Brain microvascular endothelial cell (primary cell): ENCODE measurements at regions not wholly inside any gene's neighbourhood (a gene's known extent, or its start where the extent isn't known, plus 50 kb on each side); places are given as distances from the start of the nearest gene placed in this dataset.
"Not testable (repeated sequence)": the region's sequence is repeated elsewhere in the genome, so short reads cannot be mapped to it uniquely, and the experiment has no call there.

Source experiments
- DNase-seq: peaks from one replicate; pipeline ENCODE4 v3.0.0-alpha.2; 2020
- H3K27ac ChIP-seq: fragments of 250-450 bp; sonication (Bioruptor Pico); 2 replicates; pipeline ENCODE4 v1.5.1; 2020; ENCODE audit warnings: mild to moderate bottlenecking, moderate library complexity
- H3K27me3 ChIP-seq: fragments of 250-450 bp; sonication (Bioruptor Pico); replicated peaks from 2 replicates; pipeline ENCODE4 v1.5.1; 2020; ENCODE audit warnings: mild to moderate bottlenecking
- H3K36me3 ChIP-seq: fragments of 250-450 bp; sonication (Bioruptor Pico); replicated peaks from 2 replicates; pipeline ENCODE4 v1.5.1; 2020; ENCODE audit warnings: mild to moderate bottlenecking
- H3K4me3 ChIP-seq: 2 replicates; pipeline ENCODE4 v1.5.1; 2011; ENCODE audit warnings: low read depth, mild to moderate bottlenecking, control low read depth, low read length, moderate library complexity
- CTCF ChIP-seq: IDR thresholded peaks from 2 replicates; pipeline ENCODE4 v1.5.1; 2011; ENCODE audit warnings: low read depth, mild to moderate bottlenecking, moderate library complexity, low read length, control low read depth, inconsistent platforms; ENCODE audit errors: missing control alignments
- in situ Hi-C: cut with HindIII; loops from 2 replicates; pipeline ENCODE4 v1.10.0; 2017; ENCODE audit warnings: low sequenced_read_pairs, low pct_ligation_motif_present

- H3K27me3 ChIP-seq, result no peaks in the 10 kb centered on the region
- no peak for TF ChIP-seq CTCF
- no peak for DNase-seq
- no peak overlapping the region for H3K27ac ChIP-seq
- H3K4me3 ChIP-seq, result no peak overlapping the region
- in situ Hi-C loops, result no loop called here
- H3K36me3 ChIP-seq, result no peaks in the 10 kb centered on the region
Observed at GRCh38 chr9:32177396-32177795, 207.0 kb upstream of the ACO1 start.

GRCh38 chr9:32180597-32180996 is 203.8 kb upstream of the ACO1 start:
- no peak overlapping the region for H3K27ac ChIP-seq
- no peaks in the 10 kb centered on the region for H3K27me3 ChIP-seq
- in situ Hi-C loops, result no loop called here
- H3K4me3 ChIP-seq, result no peak overlapping the region
- no peaks in the 10 kb centered on the region for H3K36me3 ChIP-seq
- no peak for DNase-seq
- TF ChIP-seq CTCF, result no peak

- no peak for DNase-seq
- no peak for TF ChIP-seq CTCF
- Histone ChIP-seq H3K36me3 (no peaks in the 10 kb centered on the region), H3K27me3 (no peaks in the 10 kb centered on the region), H3K27ac (no peak overlapping the region), H3K4me3 (no peak overlapping the region)
- in situ Hi-C loops, result no loop called here
Observed at GRCh38 chr9:32200241-32200640, 184.2 kb upstream of the ACO1 start.

- in situ Hi-C loops, result no loop called here
- H3K4me3 ChIP-seq, result no peak overlapping the region
- no peak for TF ChIP-seq CTCF
- H3K36me3 ChIP-seq, result no peaks in the 10 kb centered on the region
- H3K27ac ChIP-seq, result no peak overlapping the region
- DNase-seq, result no peak
- H3K27me3 ChIP-seq, result no peaks in the 10 kb centered on the region
Observed at GRCh38 chr9:32200896-32201295, 183.5 kb upstream of the ACO1 start.

GRCh38 chr9:32209164-32209563 is 175.3 kb upstream of the ACO1 start:
- DNase-seq, H3K4me3 ChIP-seq, H3K36me3 ChIP-seq, H3K27ac ChIP-seq, H3K27me3 ChIP-seq, in situ Hi-C loops: not testable (repeated sequence)

GRCh38 chr9:32218100-32218767 is 166.2 kb upstream of the ACO1 start:
- in situ Hi-C loops, result no loop called here
- no peak overlapping the region for H3K4me3 ChIP-seq
- no peaks in the 10 kb centered on the region for H3K27me3 ChIP-seq
- no peaks in the 10 kb centered on the region for H3K36me3 ChIP-seq
- H3K27ac ChIP-seq, result no peak overlapping the region
- no peak for TF ChIP-seq CTCF
- DNase-seq, result no peak
